Activated CD4-positive, alpha-beta T cell treated with anti-CD3 and anti-CD28 coated beads, Interleukin-2, amount 10 ng/mL, durations not matched to agents 7 days and 5 days (primary cell): ENCODE measurements at regions not wholly inside any gene's neighbourhood (a gene's known extent, or its start where the extent isn't known, plus 50 kb on each side); places are given as distances from the start of the nearest gene placed in this dataset. TPM values are rescaled to one million over a fixed set of nuclear protein-coding genes. Genes with fewer than 3 reads are reported as not detected.

Source experiments
- CTCF ChIA-PET: fragments of 350-600 bp; sonication (Branson Sonifier 250); formaldehyde crosslinking; loops from one replicate; lab custom pipeline; 2021; ENCODE audit warnings: antibody characterized with exemption; lab: Charles Lee
- POLR2A ChIA-PET: fragments of 350-600 bp; sonication (Branson Sonifier 250); formaldehyde crosslinking; loops from one replicate; lab custom pipeline; 2021; ENCODE audit warnings: antibody characterized with exemption; lab: Charles Lee
- DNase-seq: peaks from one replicate; pipeline ENCODE4 v3.0.0-alpha.2; 2020
- H3K27ac Mint-ChIP-seq: one replicate; pipeline ENCODE4 v1.8.0; 2021; ENCODE audit warnings: mild to moderate bottlenecking, moderate library complexity, mixed read lengths
- H3K27me3 Mint-ChIP-seq: one replicate; pipeline ENCODE4 v1.8.0; 2021; ENCODE audit warnings: mixed read lengths
- H3K36me3 Mint-ChIP-seq: one replicate; pipeline ENCODE4 v1.8.0; 2021; ENCODE audit warnings: low read depth, mixed read lengths
- H3K4me1 Mint-ChIP-seq: one replicate; pipeline ENCODE4 v1.8.0; 2021; ENCODE audit warnings: mixed read lengths
- H3K4me3 Mint-ChIP-seq: one replicate; pipeline ENCODE4 v1.8.0; 2021; ENCODE audit warnings: mild to moderate bottlenecking, moderate library complexity, mixed read lengths
- H3K9me3 Mint-ChIP-seq: one replicate; pipeline ENCODE4 v1.8.0; 2021; ENCODE audit warnings: mixed read lengths
- microRNA-seq: library from miRNA; unstranded; fragments of <30 nt; microRNA quantifications from one replicate; pipeline ENCODE4 v1.2.0, GENCODE V29; 2021; ENCODE audit warnings: borderline microRNAs expressed, borderline replicate concordance

- ChIA-PET POLR2A (no interaction called here), CTCF (no interaction called here)
- H3K27ac Mint-ChIP-seq, result no peak overlapping the region
- no peak for DNase-seq
- no peaks in the 10 kb centered on the region for H3K9me3 Mint-ChIP-seq
- H3K4me3 Mint-ChIP-seq, result no peak overlapping the region
- H3K4me1 Mint-ChIP-seq, result no peaks in the 10 kb centered on the region
- H3K36me3 Mint-ChIP-seq, result no peaks in the 10 kb centered on the region
- H3K27me3 Mint-ChIP-seq, result no peaks in the 10 kb centered on the region
Observed at GRCh38 chrX:6293716-6294115, 65.0 kb upstream of the NLGN4X start.

GRCh38 chrX:6292599-6292998 lies 63.9 kb upstream of the NLGN4X start:
- no peaks in the 10 kb centered on the region for H3K36me3 Mint-ChIP-seq
- no peak overlapping the region for H3K4me3 Mint-ChIP-seq
- no peak overlapping the region for H3K27ac Mint-ChIP-seq
- DNase-seq, result no peak
- no peaks in the 10 kb centered on the region for H3K9me3 Mint-ChIP-seq
- H3K4me1 Mint-ChIP-seq, result no peaks in the 10 kb centered on the region
- ChIA-PET POLR2A (no interaction called here), CTCF (no interaction called here)
- no peaks in the 10 kb centered on the region for H3K27me3 Mint-ChIP-seq

GRCh38 chrX:6291444-6291843 lies 62.8 kb upstream of the NLGN4X start:
- Mint-ChIP-seq H3K27ac (no peak overlapping the region), H3K9me3 (no peaks in the 10 kb centered on the region), H3K4me1 (no peaks in the 10 kb centered on the region), H3K4me3 (no peak overlapping the region), H3K27me3 (no peaks in the 10 kb centered on the region), H3K36me3 (no peaks in the 10 kb centered on the region)
- DNase-seq, result no peak
- CTCF ChIA-PET, result no interaction called here
- POLR2A ChIA-PET, result no interaction called here

GRCh38 chrX:6283826-6284225 lies 55.2 kb upstream of the NLGN4X start:
- H3K36me3 Mint-ChIP-seq, result no peaks in the 10 kb centered on the region
- CTCF ChIA-PET, result no interaction called here
- H3K27me3 Mint-ChIP-seq, result no peaks in the 10 kb centered on the region
- no peak overlapping the region for H3K27ac Mint-ChIP-seq
- H3K9me3 Mint-ChIP-seq, result no peaks in the 10 kb centered on the region
- H3K4me1 Mint-ChIP-seq, result no peaks in the 10 kb centered on the region
- no peak overlapping the region for H3K4me3 Mint-ChIP-seq
- POLR2A ChIA-PET, result no interaction called here
- DNase-seq, result no peak

GRCh38 chrX:6279277-6279909 lies 50.7 kb upstream of the NLGN4X start:
- Mint-ChIP-seq H3K4me3 (no peak overlapping the region), H3K36me3 (no peaks in the 10 kb centered on the region), H3K27me3 (no peaks in the 10 kb centered on the region), H3K4me1 (no peaks in the 10 kb centered on the region), H3K27ac (no peak overlapping the region), H3K9me3 (no peaks in the 10 kb centered on the region)
- ChIA-PET CTCF (no interaction called here), POLR2A (no interaction called here)
- no peak for DNase-seq

Small RNA genes lying in the stretch of these regions (microRNA-seq; reads per million reads assigned to microRNA genes)
- gene MIR4770, result not detected
